ENCODE measurements at regions not wholly inside any gene's neighbourhood (a gene's known extent, or its start where the extent isn't known, plus 50 kb on each side); places are given as distances from the start of the nearest gene placed in this dataset.

DNA sequence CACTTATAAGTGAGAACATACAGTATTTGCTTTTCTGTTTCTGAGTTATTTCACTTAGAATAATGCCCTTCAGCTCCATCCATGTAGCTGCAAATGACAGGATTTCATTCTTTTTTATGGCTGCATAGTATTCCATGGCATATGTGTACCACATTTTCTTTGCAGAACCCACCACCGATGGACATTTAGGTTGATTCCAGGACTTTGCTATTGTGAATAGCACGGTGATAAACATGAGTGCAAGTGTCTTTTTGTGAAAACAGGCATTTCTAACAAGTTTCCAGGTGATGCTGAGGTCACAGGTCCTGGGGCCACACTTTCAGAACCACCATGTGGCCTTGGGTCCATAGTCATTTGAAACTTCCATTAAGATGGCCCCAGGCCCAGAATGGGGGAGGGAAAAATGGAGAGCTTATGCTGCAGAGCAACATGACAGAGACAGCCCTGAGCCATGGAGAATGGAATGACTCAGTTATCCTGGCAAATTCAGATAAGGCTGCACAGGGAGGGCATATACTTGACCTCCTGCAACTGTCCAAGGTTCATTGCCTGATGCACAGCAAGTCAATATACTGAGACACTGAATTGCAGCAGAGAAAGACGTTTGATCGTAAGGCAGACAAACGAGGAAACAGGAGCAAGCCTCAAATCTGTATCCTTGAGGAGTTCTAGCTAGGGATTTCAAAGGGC is 248.0 kb upstream of the GALNT17 start:
- no peak overlapping the region for H3K4me2 ChIP-seq (ENCODE audit: low read depth, low read length, poor library complexity, severe bottlenecking)
- TF ChIP-seq, protein P1, sequence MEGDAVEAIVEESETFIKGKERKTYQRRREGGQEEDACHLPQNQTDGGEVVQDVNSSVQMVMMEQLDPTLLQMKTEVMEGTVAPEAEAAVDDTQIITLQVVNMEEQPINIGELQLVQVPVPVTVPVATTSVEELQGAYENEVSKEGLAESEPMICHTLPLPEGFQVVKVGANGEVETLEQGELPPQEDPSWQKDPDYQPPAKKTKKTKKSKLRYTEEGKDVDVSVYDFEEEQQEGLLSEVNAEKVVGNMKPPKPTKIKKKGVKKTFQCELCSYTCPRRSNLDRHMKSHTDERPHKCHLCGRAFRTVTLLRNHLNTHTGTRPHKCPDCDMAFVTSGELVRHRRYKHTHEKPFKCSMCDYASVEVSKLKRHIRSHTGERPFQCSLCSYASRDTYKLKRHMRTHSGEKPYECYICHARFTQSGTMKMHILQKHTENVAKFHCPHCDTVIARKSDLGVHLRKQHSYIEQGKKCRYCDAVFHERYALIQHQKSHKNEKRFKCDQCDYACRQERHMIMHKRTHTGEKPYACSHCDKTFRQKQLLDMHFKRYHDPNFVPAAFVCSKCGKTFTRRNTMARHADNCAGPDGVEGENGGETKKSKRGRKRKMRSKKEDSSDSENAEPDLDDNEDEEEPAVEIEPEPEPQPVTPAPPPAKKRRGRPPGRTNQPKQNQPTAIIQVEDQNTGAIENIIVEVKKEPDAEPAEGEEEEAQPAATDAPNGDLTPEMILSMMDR (IDR thresholded peaks at IDR 0.05; ENCODE audit: insufficient read depth, low read length, poor library complexity, severe bottlenecking), result no peak
- TF ChIP-seq EZH2phosphoT487 (conservative IDR thresholded peaks at IDR 0.05; ENCODE audit: low read length), result no peak
- 0 out of 2 replicates have a peak, but pooled peaks cover 4% of the 10 kb centered on the region for H3K27me3 ChIP-seq (ENCODE audit: low read length)

DNA sequence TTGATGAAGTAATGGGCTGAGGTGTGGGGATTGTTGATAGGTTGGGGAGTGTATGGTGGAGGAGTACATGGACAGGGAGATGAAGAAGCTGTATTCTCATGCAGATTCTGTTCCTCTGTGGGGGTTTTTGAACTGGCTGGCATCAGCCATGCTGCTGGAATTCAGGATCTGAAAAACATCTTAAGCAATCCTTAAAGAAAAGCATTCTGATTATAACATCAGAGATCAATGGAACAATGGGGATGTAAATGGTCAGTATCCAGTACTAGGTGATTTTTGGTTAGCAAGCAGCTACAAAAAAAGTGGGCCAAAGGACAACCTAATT is 247.5 kb upstream of the GALNT17 start:
- Histone ChIP-seq H3K79me2 (ENCODE audit: insufficient read depth, low read length) (no peaks in the 10 kb centered on the region), H3K4me3 (ENCODE audit: insufficient read depth, low read length, poor library complexity, severe bottlenecking) (no peak overlapping the region), H3K36me3 (ENCODE audit: low read length) (no peaks in the 10 kb centered on the region), H4K20me1 (ENCODE audit: low read depth, low read length) (no peaks in the 10 kb centered on the region), H3K9ac (ENCODE audit: low read length) (no peak overlapping the region), H3F3A (ENCODE audit: insufficient read depth) (no peaks in the 10 kb centered on the region), H3K27me3 (ENCODE audit: low read length) (0 out of 2 replicates have a peak, but pooled peaks cover 4% of the 10 kb centered on the region), H2AFZ (ENCODE audit: low read depth, low read length, severe bottlenecking) (no peak overlapping the region), H3K4me2 (ENCODE audit: low read depth, low read length, poor library complexity, severe bottlenecking) (no peak overlapping the region), H3K27ac (ENCODE audit: low read depth, low read length) (no peak overlapping the region), H3K9me2 (replicated peaks; ENCODE audit: insufficient read depth, low read length) (no peaks in the 10 kb centered on the region), H3K9me3 (ENCODE audit: insufficient read depth, low read length) (no peaks in the 10 kb centered on the region)
- TF ChIP-seq EZH2phosphoT487 (conservative IDR thresholded peaks at IDR 0.05; ENCODE audit: low read length), result no peak
- TF ChIP-seq, protein P1 (IDR thresholded peaks at IDR 0.05; ENCODE audit: insufficient read depth, low read length, poor library complexity, severe bottlenecking), result no peak

More for the DNA sequence above, 248.0 kb upstream of the GALNT17 start:
- Histone ChIP-seq H3K79me2 (ENCODE audit: insufficient read depth, low read length) (no peaks in the 10 kb centered on the region), H3K36me3 (ENCODE audit: low read length) (no peaks in the 10 kb centered on the region), H3F3A (ENCODE audit: insufficient read depth) (no peaks in the 10 kb centered on the region), H4K20me1 (ENCODE audit: low read depth, low read length) (no peaks in the 10 kb centered on the region), H3K9ac (ENCODE audit: low read length) (no peak overlapping the region), H3K9me2 (replicated peaks; ENCODE audit: insufficient read depth, low read length) (no peaks in the 10 kb centered on the region), H3K9me3 (ENCODE audit: insufficient read depth, low read length) (no peaks in the 10 kb centered on the region), H3K4me3 (ENCODE audit: insufficient read depth, low read length, poor library complexity, severe bottlenecking) (no peak overlapping the region), H2AFZ (ENCODE audit: low read depth, low read length, severe bottlenecking) (no peak overlapping the region), H3K27ac (ENCODE audit: low read depth, low read length) (no peak overlapping the region)

DNA sequence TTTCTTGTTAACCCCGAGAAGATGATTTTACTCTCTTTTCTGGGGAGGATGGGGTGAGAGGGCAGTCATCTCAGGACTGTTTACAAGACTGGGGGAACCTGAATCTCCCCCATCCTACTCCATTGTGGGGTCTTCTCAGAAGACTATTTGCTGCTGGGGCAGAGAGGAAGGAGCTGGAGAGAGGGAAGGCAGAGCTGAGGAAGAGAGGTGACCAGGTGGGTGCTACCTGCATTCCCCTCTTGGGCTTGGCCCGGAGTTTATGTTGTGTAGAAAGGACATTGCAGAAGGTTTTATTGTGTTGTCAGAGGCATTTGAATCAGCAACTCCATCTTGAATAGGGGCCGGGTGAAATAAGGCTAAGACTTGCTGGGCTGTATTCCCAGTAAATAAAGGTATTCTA is 247.1 kb upstream of the GALNT17 start:
- H3K4me2 ChIP-seq (ENCODE audit: low read depth, low read length, poor library complexity, severe bottlenecking), result no peak overlapping the region
- H3K4me3 ChIP-seq (ENCODE audit: insufficient read depth, low read length, poor library complexity, severe bottlenecking), result no peak overlapping the region
- H3K9ac ChIP-seq (ENCODE audit: low read length), result no peak overlapping the region
- H3K36me3 ChIP-seq (ENCODE audit: low read length), result no peaks in the 10 kb centered on the region
- no peaks in the 10 kb centered on the region for H3K79me2 ChIP-seq (ENCODE audit: insufficient read depth, low read length)
- H3K9me3 ChIP-seq (ENCODE audit: insufficient read depth, low read length), result no peaks in the 10 kb centered on the region
- 0 out of 2 replicates have a peak, but pooled peaks cover 4% of the 10 kb centered on the region for H3K27me3 ChIP-seq (ENCODE audit: low read length)
- H3K9me2 ChIP-seq (replicated peaks; ENCODE audit: insufficient read depth, low read length), result no peaks in the 10 kb centered on the region
- H2AFZ ChIP-seq (ENCODE audit: low read depth, low read length, severe bottlenecking), result no peak overlapping the region
- no peak overlapping the region for H3K27ac ChIP-seq (ENCODE audit: low read depth, low read length)
- H4K20me1 ChIP-seq (ENCODE audit: low read depth, low read length), result no peaks in the 10 kb centered on the region
- TF ChIP-seq, protein P1 (IDR thresholded peaks at IDR 0.05; ENCODE audit: insufficient read depth, low read length, poor library complexity, severe bottlenecking), result no peak
- no peak for TF ChIP-seq EZH2phosphoT487 (conservative IDR thresholded peaks at IDR 0.05; ENCODE audit: low read length)
- no peaks in the 10 kb centered on the region for H3F3A ChIP-seq (ENCODE audit: insufficient read depth)
